ENCODE measurements at regions not wholly inside any gene's neighbourhood (a gene's known extent, or its start where the extent isn't known, plus 50 kb on each side); places are given as distances from the start of the nearest gene placed in this dataset.

DNA sequence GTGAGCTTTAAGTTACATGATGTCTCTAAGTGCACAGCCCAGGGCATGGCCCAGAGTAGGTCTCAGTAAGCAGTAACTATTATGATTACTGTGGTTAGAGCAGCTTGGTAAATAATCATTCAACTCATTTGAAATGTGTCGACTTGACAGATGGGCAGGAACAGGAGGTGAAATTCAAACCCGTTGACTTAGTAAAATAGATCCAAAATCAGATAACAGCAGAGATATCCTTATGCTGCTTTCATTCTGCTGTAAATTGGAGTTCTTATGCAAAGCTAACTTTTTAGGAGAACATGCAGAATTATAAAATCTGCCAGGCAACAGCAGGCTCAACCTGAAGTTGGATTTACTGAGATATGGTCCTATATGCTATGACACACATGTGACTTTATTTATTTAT lies 118.7 kb upstream of the KLHL25 start:
- TF ChIP-seq CTCF (conservative IDR thresholded peaks at IDR 0.05; ENCODE audit: low read length), result no peak
- no peak for TF ChIP-seq EZH2phosphoT487 (IDR thresholded peaks at IDR 0.05; ENCODE audit: borderline replicate concordance)

All from Loucy (cell line).